HUES6 (cell line): ENCODE measurements at regions not wholly inside any gene's neighbourhood (a gene's known extent, or its start where the extent isn't known, plus 50 kb on each side); places are given as distances from the start of the nearest gene placed in this dataset.
"Not testable (repeated sequence)": the region's sequence is repeated elsewhere in the genome, so short reads cannot be mapped to it uniquely, and the experiment has no call there.

Source experiments
- H3K27ac ChIP-seq: 2 replicates; pipeline ENCODE4 v1.7.0; 2013; ENCODE audit warnings: low read depth, mild to moderate bottlenecking, low read length, inconsistent platforms
- H3K27me3 ChIP-seq: 2 replicates; pipeline ENCODE4 v1.6.1; 2013; ENCODE audit warnings: low read length; ENCODE audit not compliant: control insufficient read depth, insufficient read depth
- H3K36me3 ChIP-seq: 2 replicates; pipeline ENCODE4 v1.6.1; 2013; ENCODE audit warnings: low read length; ENCODE audit not compliant: control insufficient read depth, insufficient read depth
- H3K4me1 ChIP-seq: 2 replicates; pipeline ENCODE4 v1.6.1; 2013; ENCODE audit warnings: low read length; ENCODE audit not compliant: control insufficient read depth, insufficient read depth
- H3K4me3 ChIP-seq: 2 replicates; pipeline ENCODE4 v1.5.1; 2013; ENCODE audit warnings: low read depth, low read length
- H3K9ac ChIP-seq: one replicate; pipeline ENCODE4 v1.6.1; 2013; ENCODE audit warnings: mild to moderate bottlenecking, low read length
- H3K9me3 ChIP-seq: 2 replicates; pipeline ENCODE4 v1.6.1; 2013; ENCODE audit warnings: low read depth, low read length; ENCODE audit not compliant: control insufficient read depth, insufficient read depth

DNA sequence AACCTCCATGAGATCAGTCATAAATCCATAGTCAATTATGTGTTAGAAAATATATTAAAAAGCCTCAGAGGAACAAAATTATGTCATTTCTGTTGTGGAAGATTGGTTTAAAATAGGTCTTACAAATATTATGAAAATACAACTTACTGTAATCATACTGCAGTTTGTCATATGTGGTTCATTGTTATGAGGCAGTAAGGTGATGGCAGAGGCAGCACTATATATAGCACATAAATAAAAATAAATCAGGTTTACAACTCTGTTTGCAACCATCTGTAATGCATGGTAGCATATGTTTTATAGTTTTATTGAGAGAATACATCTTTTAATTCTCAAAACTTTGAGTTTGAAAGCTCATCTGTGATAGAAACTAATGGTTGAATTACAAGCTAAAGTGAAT, 651.4 kb downstream of the PCDH11X start:
- not testable (repeated sequence) for H3K4me1 ChIP-seq, H3K9ac ChIP-seq, H3K27me3 ChIP-seq, H3K4me3 ChIP-seq, H3K9me3 ChIP-seq, H3K36me3 ChIP-seq, H3K27ac ChIP-seq

DNA sequence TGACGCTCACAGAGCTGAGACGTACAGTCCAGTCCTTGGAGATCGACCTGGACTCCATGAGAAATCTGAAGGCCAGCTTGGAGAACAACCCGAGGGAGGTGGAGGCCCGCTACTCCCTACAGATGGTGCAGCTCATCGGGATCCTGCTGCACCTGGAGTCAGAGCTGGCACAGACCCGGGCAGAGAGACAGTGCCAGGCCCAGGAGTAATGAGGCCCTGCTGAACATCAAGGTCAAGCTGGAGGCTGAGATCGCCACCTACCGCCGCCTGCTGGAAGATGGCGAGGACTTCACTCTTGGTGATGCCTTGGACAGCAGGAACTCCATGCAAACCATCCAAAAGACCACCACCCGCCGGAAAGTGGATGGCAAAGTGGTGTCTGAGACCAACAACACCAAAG, 681.4 kb downstream of the PCDH11X start:
- H3K27me3 ChIP-seq, H3K9me3 ChIP-seq, H3K9ac ChIP-seq, H3K36me3 ChIP-seq, H3K27ac ChIP-seq, H3K4me3 ChIP-seq, H3K4me1 ChIP-seq: not testable (repeated sequence)

DNA sequence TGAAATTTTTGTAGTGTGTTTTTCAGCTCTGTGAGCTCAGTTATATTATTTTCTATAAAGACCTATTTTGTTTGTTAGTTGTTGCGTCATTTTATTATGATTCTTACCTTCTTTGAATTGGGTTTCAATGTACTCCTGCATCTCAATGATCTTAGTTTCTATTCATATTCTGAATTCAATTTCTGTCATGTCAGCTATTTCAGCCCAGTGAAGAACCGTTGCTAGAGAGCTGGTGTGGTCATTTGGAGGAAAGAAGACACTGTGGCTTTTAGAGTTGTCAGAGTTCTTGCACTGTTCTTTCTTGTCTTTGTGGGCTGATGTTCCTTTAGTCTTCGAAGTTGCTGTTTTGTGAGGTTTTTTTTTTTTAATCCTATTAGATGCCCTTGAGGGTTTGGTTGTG, 701.0 kb downstream of the PCDH11X start:
- H3K9ac ChIP-seq, H3K27me3 ChIP-seq, H3K4me3 ChIP-seq, H3K9me3 ChIP-seq, H3K27ac ChIP-seq, H3K4me1 ChIP-seq, H3K36me3 ChIP-seq: not testable (repeated sequence)

DNA sequence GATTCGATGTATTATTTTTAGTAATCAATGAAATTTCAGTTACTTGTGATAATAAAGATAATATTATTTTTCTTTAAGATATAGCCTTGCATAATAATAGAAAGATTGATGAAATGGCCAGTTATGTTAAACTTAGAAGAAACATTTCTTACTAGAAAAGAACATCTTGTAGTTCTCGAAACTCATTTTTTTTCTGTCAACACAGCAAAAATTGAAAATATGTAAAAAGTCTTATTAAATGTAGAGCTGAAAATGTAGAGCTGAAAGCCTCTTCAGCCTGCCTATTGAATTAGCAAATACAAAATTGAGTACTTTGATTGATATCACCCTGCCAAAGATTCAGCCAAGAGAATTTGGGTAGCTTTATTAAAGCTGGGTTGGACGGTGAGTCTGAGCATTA, 706.3 kb downstream of the PCDH11X start:
- not testable (repeated sequence) for H3K9me3 ChIP-seq, H3K36me3 ChIP-seq, H3K4me1 ChIP-seq, H3K27me3 ChIP-seq, H3K4me3 ChIP-seq, H3K27ac ChIP-seq, H3K9ac ChIP-seq

DNA sequence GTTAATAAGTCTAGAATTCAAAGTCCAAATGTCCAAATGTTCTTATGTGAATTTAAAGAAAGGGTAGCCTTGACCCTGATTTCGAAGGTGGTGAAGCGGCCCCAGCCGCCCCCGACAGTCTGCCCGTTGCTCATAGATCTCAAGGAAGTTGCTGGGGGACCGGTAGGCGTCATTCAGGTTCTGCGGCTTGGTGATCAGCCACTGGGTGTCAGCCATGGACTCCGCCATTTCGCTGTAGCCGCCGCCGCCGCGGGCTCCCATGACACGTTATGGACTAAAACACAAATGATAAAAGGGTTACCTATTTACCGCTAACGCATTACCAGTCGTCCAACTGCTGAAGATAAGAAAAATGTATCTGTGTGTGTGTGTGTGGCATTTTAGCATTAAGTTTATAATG, 736.1 kb downstream of the PCDH11X start:
- not testable (repeated sequence) for H3K36me3 ChIP-seq, H3K4me1 ChIP-seq, H3K9me3 ChIP-seq, H3K27me3 ChIP-seq, H3K4me3 ChIP-seq, H3K9ac ChIP-seq, H3K27ac ChIP-seq

DNA sequence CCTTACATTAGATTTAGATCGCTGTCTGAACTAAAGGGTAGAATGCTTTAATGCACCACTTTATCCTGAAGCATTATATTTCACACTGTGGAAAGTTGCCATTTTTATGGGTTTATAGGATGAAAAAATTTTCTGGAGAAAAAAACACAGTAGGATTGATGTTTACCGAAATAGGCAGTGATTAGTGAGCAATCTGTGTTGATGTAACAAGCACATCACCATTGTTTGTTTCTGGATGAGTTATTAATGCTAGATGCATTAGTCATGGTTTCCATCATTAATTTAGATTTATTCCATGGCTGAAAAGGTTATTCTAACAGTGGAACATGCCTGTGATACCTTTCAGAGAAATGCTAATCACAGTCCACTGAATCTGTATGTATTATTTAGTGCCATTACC, 749.8 kb downstream of the PCDH11X start:
- not testable (repeated sequence) for H3K9ac ChIP-seq, H3K36me3 ChIP-seq, H3K4me1 ChIP-seq

DNA sequence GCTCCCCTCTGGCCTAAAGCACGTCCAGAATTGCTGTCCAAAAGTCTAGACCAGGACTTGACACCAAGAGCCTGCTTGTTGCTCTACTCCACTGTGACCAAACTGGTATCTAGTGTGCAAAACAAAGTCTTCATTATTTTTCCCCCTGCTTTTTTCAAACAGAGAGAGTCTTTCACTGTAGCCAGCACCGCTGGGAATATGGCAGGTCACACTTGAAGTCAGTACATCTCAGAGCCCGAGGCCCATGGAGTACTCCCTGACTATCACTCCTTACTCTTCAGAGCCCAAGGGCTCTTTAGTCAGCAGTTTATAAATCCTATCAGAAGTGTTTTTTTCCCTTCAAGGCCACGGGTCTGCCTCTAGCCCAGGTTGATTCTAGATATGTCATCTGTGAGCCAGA, 761.3 kb downstream of the PCDH11X start:
- not testable (repeated sequence) for H3K27ac ChIP-seq, H3K36me3 ChIP-seq, H3K4me3 ChIP-seq, H3K4me1 ChIP-seq, H3K9ac ChIP-seq, H3K9me3 ChIP-seq, H3K27me3 ChIP-seq

More for the DNA sequence above, 749.8 kb downstream of the PCDH11X start:
- H3K27ac ChIP-seq, H3K9me3 ChIP-seq, H3K27me3 ChIP-seq, H3K4me3 ChIP-seq: not testable (repeated sequence)

DNA sequence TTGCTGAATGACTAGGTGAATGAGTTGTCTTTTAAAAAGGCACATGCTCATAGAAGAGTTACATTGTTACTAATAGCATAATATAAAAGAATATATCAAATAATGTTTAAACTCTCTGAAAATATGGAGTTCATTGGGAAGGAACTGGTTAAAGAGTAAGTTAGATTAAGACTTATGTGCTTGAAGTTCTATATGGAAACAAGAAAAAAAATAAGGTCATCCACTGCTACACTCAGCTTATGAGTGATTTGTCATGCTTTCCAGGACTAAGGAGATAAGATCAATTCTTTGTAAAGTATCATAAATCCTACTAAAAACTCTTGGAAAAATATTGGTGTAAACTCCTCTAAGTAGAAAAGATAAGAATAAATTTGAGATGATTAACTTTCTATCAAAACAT, 779.1 kb downstream of the PCDH11X start:
- not testable (repeated sequence) for H3K9me3 ChIP-seq, H3K27me3 ChIP-seq, H3K27ac ChIP-seq, H3K4me1 ChIP-seq, H3K9ac ChIP-seq, H3K36me3 ChIP-seq, H3K4me3 ChIP-seq

DNA sequence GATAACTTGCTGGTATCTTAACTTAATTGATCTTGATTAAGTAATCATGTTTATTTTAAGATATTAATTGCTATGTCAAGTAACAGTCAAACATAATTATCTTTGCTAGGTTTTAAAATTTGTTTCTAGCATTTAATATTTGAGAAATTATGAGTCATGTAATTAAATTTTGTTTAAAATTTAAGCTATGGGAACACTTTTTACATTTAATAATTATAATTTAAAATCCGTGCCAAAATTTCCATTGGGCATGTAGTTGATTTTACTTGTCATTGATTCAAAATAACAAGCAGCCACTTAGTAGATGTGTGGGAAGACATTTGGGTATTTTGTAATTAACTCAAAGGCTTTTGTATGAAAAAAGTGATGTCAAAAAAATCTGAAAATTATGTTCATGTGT, 779.6 kb downstream of the PCDH11X start:
- not testable (repeated sequence) for H3K4me3 ChIP-seq, H3K9ac ChIP-seq, H3K27me3 ChIP-seq, H3K36me3 ChIP-seq, H3K4me1 ChIP-seq, H3K9me3 ChIP-seq, H3K27ac ChIP-seq

DNA sequence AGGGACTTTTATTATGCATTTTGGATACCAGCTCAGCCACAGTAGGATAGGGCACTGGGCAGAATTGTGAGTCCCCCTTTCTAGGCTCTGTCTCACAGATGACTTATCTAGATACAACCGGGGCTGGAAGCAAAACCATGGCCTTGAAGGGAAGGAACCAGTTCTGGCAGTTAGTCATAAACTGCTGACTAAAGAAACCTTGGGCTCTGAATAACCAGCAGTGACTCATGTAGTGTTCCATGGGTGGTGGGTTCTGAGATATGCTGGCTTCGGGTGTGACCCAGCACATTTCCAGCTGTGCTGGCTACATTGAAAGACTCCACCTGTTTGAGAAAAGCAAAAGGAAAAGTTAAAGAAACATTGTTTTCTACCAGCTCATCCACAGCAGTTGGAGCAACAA, 780.9 kb downstream of the PCDH11X start:
- not testable (repeated sequence) for H3K9ac ChIP-seq, H3K9me3 ChIP-seq, H3K36me3 ChIP-seq, H3K4me3 ChIP-seq, H3K27me3 ChIP-seq, H3K4me1 ChIP-seq, H3K27ac ChIP-seq

DNA sequence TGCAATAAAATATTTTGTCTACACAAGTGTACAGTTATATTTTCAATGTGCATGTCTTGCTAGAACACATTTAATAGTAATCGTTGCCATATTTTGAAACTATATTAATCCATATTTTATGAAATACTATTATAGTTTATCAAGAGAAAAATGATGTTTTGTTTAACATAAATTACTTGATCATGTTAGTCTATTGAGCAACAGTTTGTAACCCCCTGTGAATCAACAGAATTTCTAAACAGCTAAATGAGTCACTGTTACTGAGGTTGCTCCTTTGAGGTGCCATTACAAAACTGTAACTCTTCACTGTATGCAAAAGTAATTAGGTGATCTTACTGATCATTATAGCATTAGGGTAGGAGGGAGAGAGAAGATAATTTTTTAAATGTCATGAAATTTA, 791.0 kb downstream of the PCDH11X start:
- not testable (repeated sequence) for H3K4me1 ChIP-seq, H3K36me3 ChIP-seq, H3K4me3 ChIP-seq, H3K9me3 ChIP-seq, H3K9ac ChIP-seq, H3K27me3 ChIP-seq, H3K27ac ChIP-seq

DNA sequence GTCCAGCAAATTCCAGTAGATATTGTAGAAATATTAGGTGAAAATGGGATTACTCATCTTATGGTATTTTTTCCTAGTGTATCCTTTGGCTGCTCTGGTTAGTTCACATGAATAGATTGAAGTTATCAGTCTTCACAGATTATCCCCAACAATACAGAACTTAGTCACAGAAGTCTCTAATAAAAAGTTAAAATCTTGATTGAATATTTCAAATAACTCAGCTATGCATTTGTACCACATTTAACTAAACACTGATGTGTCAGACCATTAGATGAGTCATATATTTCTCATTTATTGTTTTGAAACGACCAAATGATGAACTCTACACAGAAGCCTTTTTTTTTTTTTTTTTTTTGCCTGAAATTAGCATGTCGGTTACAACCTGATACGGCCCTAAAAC, 807.5 kb downstream of the PCDH11X start:
- not testable (repeated sequence) for H3K9ac ChIP-seq, H3K9me3 ChIP-seq, H3K36me3 ChIP-seq, H3K27ac ChIP-seq, H3K27me3 ChIP-seq, H3K4me3 ChIP-seq
- H3K4me1 ChIP-seq, result peaks cover 18% of the 10 kb centered on the region
